Activated T-helper 1 cell treated with Interleukin-2 at 50 U/mL for 16 hours (primary cell): ENCODE measurements at regions not wholly inside any gene's neighbourhood (a gene's known extent, or its start where the extent isn't known, plus 50 kb on each side); places are given as distances from the start of the nearest gene placed in this dataset.
"Not testable (repeated sequence)": the region's sequence is repeated elsewhere in the genome, so short reads cannot be mapped to it uniquely, and the experiment has no call there.

Experiments
- DNase-seq: peaks from one replicate; pipeline ENCODE4 v3.0.0-alpha.2; 2020; ENCODE audit warnings: low read depth

DNA sequence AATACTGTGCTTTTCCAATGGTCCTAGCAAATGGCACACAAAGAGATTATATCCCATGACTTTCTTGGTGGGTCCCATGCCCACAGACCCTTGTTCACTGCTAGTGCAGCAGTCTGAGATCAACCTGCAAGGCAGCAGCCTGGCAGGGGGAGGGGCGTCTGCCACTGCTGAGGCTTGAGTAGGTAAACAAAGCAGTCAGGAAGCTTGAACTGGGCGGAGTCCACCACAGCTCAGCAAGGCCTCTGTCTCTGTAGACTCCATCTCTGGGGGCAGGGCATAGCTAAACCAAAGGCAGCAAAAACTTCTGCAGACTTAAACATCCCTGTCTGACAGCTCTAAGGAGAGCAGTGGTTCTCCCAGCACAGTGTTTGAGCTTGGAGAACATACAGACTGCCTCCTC is 82.9 kb downstream of the ZNF737 start:
- peak; percentile 41 for DNase-seq

DNA sequence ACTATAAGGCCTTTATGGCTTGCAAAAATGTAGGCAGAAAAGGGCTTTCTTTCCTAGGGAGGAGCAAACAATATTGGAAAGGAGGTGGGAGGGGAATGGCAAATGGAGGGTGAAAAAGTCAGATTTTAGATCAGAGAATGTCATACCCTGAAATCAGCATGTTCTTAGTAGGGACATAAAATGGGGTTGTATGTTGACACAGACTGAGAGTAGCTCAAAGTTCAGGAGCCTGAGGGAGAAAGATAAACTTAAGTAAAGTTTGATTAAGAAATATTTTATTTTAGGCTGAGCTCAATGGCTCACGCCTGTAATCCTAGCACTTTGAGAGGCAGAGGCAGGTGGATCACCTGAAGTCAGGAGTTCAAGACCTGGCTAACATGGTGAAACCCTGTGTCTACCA is 83.8 kb downstream of the ZNF737 start:
- DNase-seq: no peak

DNA sequence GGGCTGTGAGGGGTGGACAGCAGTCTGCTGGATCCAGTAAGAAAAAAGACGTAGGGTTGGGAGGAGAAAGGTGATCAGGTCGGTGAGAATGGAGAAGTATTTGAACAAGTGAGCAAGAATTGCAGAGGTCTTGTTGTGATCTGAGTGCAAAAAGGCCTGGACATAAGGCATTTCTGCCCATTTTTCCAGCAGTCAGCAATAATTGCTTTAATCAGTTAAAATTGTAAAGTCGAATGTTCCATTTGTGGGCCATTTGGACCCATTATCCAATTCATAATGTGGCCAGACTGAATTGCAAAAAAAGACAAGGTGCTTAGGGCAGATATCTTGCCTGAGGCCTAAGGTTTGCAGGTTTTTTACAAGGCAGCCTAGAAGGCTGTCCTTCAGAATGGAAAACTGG is 86.1 kb downstream of the ZNF737 start:
- DNase-seq: no peak

DNA sequence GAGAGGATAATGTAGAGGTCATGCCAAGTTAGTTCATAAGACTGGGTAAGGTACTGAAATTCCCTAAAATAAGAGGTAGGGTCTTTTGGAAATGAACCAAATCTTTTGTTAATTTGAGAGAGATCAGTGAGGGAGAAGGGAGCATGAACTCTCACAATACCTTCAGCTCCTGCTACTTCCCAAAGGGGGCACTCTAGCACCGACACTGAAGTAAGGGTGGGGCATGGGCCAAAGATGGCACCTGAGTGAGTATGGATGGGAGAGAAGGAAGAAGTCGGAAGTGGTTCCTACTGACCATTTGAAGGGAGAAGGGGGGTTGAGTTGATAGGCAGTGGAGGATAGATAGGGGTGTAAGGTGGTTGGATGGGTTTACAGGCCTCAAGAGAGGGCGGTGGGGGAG is 86.6 kb downstream of the ZNF737 start:
- no peak for DNase-seq

DNA sequence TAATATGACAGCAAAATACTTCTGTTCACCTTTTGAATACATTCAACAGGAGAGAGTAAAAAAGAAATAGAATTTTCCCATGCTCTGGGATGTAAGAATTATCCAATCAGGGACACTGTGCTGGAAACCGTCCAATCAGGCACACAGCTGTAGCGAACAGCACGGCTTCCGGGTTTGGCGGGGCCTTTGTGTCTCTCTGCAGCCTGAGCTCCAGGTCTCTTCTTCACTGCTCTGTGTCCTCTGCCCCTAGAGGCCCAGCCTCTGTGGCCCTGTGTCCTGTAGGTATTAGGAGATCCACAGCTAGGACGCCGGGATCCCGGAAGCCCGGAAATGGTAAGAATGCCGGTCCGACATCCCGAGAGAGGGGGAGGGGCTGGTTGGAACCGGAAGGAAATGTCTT is 92.7 kb downstream of the ZNF737 start:
- no peak for DNase-seq

DNA sequence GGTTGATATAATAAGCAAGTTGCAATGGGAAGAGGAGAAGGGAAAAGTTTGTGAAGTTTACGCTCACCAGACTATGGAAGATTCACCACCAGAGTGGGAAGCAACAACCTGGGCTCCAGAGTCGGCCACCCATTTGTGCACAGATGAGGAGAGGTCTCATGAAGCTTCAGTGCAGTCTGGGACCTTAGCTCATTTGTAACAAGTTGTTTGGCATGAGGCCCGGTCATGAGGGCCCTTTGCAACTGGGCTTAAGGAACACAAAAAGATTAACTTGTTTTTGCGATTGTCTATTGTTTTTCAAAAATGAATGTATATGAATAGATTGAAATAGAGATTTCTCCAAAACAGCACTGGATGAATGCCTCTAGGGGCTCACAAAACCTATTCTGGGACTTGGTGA is 94.2 kb downstream of the ZNF737 start:
- DNase-seq: no peak

DNA sequence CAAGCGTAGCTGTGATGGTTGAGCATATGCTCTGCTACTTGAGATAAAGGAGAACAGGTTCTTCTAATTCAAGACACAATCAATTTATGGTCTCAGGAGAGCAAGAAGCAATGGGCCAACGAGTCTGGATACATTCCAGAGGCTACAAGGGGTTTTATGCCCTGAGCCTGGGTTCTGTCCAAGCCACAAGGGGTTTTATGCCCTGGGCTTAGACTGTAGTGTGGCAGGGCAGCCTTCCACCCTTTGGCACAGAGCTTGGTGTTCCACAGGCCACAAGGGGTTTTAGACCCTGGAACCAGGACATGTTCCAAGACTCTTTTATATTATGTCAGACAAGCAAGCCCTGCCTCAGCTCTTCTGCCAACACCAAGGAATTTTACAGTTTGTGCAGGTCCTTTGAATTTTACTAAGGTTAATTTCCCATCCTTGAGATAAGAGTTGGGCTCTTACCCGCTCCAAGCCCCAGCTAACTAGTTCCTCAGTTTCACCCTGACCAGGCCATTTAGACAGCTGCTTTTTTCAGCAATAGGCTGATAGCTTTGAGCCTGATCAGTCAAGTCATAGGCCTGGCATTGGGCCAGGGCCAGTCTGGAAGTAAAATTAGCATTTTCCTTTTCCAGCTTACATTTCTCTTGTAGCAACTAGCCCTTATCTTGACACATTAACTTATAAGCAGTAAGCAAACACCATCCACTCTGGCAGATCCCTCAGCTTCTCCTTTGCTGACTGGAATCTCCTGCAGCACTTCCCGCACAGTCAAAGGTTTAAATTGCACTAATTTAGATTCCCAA is 95.0 kb downstream of the ZNF737 start:
- DNase-seq: no peak

DNA sequence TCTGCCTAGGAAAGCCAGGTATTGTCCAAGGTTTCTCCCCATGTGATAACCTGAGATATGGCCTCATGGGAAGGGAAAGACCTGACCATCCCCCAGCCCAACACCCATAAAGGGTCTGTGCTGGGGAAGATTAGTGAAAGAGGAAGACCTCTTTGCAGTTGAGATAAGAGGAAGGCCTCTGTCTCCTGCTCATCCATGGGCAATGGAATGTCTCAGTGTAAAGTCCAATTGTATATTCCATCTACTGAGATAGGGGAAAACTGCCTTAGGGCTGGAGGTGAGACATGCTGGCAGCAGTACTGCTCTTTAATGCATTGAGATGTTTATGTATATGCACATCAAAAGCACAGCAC is 99.0 kb downstream of the ZNF737 start:
- not testable (repeated sequence) for DNase-seq

DNA sequence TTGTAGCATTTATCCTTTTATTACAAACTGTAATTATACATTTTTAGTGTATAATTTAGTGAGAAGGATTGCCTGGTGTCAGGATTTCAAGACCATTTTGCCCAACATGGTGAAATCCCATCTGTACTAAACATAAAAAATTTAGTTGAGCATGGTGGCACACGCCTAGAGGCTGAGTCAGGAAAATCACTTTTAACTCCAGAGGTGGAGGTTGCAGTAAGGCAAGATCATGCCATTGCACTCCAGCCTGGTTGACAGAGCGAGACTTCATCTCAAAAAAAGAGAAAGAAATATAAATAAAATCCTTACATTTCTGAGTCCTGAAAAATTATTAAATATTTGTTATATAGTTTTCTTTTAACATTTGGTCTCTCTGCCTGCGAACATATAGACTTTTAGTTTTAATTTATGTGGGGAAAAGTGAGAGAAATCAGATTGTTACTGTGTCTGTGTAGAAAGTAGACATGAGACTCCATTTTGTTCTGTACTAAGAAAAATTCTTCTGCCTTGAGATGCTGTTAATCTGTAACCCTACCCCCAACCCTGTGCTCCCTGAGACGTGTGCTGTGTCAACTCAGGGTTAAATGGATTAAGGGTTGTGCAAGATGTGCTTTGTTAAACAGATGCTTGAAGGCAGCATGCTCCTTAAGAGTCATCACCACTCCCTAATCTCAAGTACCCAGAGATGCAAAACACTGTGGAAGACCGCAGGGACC is 99.5 kb downstream of the ZNF737 start:
- not testable (repeated sequence) for DNase-seq

DNA sequence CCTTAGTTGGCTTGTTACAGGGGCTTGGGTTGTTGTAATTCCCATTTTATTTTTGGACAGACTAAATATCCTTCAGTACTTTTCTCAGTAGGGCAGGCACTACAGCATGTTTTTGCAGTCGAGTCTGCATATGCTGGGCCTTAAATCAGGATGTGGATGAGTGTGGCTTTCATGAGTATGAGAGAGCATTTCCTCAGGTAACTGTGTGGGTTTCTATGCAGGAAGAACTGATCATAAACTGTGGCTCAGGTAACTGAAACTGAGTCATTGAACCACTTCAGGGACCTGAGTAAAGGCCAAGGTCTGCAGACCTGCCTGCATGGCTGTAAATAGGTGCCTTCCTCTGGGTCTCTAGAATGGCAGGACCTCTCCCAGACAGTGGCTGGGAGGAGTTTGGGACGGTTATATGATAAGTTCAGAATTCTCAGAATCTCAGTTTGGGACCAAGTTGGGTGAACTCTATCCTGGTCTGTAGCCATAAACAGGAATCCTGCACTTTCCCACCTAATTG is 112.1 kb downstream of the ZNF737 start:
- DNase-seq: no peak

DNA sequence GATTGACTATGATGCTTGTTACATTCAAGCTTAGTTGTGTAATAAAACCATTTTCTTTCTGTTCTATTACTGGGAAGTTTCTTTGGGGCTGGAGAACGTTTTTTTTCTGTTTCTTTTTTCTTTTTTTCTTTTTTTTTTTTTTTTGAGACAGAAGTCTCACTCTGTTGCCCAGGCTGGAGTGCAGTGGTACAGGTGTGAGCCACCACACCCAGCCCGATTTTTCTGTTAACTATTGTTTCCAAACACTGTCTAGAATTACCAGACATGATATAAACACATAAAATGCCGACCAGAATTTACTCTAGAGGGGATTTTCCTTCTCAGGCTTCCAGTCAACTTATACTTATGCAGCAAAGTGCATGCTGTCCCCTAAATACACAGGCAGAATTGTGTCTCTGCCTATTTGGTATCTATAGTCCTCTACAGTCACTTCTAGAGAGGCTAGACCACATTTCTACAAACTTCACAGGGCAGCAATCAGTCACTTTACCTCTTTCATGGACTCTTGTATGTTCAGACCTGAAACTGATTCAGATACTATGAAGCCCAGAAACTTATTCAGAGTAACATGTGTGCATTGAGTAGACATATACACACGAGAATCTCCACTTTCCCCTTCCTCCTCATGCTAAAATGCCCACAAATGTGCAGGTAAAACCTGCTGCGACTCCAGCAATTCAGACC is 121.2 kb downstream of the ZNF737 start:
- DNase-seq: no peak

DNA sequence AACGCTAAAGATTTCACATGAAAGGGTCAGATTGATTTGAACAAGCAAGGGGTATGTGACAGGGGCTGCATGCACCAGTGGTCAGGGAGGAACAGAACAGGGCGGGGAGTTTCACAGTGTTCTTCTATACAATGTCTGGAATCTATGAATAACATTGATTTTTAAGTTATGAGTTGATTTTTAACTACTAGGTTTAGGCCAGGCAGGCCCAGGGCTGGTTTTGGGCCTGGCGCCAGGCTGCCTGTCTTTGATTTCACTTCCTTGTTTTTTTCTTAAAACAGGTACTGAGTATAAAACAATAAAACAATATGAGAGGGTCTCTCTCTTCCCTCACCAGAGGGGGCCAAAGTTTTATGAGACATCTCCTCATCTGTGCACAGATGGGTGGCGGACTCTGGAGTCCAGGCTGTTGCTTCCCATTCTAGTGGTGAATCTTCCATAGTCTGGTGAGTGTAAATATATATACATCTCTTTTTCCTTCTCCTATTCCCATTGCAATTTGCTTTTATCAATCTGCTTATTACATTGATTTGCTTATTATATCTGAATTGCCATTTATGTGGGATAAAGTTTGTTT is 133.2 kb downstream of the ZNF737 start:
- DNase-seq: not testable (repeated sequence)

DNA sequence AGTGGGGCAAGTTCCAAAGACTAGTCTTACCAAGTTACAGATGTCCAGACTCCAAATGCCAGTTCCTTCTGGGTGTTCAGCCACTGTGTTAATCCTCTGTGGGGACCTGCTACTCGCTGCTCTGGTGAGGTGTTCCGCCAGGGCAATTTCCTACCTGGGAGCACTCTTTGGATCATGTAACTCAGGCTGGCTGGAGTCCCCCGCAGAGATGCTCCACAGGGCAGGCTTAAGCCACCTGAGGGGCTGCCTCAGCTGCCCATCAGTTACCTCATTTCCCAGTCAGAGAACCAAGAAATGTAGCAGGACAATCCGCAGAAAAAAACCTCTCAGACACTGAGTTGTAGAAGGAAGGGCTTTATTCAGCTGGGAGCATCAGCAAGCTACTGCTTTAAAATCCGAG is 133.8 kb downstream of the ZNF737 start:
- DNase-seq: no peak

DNA sequence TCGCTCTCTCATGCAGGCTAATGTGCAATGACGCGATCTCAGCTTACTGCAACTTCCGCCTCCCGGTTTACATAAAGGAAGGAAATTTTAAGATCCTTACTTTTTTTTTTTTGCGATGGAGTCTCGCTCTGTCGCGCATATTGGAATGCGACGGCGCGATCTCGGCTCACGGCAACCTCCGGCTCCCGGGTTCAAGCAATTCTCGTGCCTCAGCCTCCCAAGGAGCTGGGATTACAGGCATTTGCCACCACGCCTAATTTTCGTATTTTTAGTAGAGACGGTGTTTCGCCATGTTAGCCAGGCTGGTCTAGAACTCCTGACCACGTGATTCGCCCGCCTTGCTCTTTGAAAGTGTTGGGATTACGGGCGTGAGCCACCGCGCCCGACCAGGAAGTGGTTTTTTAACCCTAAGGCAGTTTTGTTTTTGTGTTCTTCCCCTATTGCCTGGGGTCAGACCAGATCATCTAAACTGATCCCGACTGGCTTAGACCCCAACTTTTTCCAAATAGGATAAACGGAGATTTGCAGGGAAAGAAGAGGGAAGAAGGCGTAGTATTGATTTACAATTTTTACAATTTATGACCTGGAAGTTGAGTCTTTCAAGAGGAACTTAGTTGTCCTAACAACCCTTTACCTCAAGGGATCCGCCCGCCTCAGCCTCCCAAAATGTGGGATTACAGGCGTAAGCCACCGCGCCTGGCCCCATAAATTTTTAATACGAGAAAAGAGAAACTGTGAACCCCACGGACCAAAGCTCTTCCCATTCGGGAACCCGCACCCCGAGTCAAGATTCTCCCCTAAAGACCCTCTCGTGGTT is 142.0 kb downstream of the ZNF737 start:
- DNase-seq: no peak

DNA sequence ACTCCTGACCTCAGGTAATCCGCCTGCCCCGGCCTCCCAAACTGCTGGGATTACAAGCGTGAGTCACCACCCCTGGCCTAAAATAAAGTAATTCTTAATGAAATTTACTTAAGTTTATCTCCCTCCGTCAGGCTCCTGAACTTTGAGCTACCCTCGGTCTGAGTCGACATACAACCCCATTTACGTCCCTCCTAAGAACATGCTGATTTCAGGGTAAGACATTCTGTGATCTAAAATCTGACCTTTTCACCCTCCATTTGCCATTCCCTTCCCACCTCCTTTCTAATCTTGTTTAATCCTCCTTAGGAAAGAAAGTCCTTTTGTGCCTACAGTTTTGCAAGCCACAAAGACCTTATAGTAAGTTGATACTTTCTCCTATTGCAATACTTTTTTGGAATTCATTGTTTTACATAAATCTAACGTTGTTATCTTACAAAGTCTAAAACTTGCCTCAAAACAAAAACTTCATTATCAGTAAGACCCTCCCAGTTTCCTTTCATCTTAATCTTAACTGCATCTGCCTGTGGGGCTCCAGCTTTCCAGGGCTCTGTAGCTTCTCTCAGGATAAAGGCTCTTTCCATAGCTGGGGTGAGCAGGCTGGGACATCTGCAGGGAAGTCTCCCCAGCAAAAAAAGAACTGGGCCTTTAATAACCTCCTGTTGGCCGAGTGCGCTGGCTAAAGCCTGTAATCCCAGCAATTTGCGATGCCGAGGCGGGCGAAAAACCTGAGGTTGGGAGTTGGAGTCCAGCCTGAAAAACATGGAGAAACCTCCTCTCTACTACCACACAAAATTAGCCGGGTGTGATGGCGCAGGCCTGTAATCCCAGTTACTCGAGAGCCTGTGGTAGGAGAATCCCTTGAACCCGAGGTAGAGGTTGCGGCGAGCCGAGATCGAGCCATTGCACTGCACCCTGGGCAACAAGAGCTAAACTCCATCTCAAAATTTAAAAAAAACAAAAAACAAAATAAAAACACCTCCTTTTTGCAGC is 143.1 kb downstream of the ZNF737 start:
- no peak for DNase-seq

DNA sequence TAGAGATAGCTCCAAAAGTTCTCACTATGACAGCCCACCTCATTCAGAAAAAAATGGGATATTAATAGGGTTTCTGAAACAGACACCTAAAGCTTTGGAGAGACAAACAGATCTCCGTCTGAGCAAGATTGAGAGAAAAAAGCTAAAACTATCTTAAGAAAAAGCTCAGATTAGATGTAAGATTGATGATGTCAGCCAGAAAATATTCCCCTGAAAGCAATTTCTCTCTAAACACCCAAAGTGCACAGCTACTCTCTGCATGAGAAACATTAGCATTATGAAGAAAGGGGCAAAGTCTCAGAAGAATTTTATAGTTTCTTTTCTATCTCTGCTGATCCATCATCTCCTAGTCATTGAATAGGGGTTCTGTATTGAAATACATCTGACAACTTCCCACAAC is 148.9 kb downstream of the ZNF737 start:
- DNase-seq: no peak

DNA sequence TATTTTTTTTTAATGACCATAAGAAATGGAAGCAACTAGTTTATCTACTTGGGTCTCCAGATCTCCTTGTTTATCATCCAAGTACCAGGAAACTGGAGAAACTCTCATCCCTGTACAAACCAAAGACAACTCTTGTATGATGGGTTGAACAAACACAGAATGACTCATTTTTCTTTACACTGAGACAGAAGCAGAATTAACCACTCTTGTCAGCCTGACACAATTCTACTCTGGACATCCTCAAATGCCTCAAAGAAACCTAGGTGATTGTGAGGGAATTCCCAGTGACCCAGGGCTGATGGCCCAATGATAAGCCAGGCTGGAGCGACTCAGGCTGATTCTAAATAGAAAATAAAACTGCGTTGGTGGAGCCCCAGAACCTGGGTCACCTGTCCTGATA is 151.5 kb downstream of the ZNF737 start:
- no peak for DNase-seq

DNA sequence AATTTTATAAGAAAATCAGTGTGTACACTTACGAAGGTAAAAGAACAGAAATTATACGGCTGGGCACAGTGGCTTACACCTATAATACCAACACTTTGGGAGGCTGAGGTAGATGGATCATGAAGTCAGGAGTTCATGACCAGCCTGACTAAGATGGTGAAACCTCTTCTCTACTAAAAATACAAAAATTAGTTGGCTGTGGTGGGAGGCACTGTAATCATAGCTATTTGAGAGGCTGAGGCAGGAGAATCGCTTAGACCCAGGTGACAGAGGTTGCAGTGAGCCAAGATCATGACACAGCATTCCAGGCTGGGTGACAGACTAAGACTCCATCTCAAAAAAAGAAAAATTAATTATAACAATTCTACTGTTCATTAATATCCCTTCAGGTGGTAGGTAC is 151.9 kb downstream of the ZNF737 start:
- no peak for DNase-seq

DNA sequence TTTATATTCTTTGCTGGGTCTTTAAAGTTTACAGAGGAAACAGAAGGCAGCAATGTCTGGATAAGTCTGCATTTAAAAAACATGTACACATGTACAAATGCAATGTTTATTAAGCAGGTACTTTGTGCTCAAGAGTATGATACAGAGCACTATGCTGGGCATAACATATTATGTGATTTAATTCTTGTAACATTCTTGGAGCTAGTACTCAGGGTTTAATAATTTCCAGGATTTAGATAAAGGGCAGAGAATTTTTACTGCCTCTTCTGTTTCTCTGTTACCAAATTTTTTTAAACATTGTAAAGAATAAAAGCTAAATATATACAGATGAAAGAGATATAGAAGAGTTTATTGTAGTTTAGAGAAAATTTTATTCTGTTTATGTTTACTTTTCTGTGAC is 152.7 kb downstream of the ZNF737 start:
- no peak for DNase-seq

DNA sequence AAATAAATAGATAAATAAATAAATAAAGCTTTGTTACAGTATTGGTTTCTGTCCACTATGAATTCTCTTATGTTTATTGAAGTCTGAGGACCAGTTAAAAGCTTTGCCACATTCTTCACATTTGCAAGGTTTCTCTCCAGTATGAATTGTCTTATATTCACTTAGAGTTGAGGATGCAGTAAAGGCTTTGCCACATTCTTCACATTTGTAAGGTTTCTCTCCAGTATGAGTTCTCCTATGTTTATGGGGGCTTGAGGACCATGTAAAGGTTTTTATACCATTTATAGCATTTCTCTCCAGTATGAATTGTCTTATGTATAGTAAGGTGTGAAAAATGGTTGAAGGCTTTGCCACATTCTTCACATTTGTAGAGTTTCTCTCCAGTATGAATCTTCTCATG is 168.3 kb downstream of the ZNF737 start:
- DNase-seq: no peak
